BE2C (cell line): ENCODE measurements at regions not wholly inside any gene's neighbourhood (a gene's known extent, or its start where the extent isn't known, plus 50 kb on each side); places are given as distances from the start of the nearest gene placed in this dataset.

Experiments
- DNase-seq: peaks from one replicate; pipeline ENCODE4 v3.0.0-alpha.2; 2020
- H3K27me3 ChIP-seq: fragments of 250-450 bp; sonication (Bioruptor Pico); 2 replicates; pipeline ENCODE4 v1.5.1; 2020; ENCODE audit warnings: mild to moderate bottlenecking
- H3K36me3 ChIP-seq: fragments of 250-450 bp; sonication (Bioruptor Pico); 2 replicates; pipeline ENCODE4 v1.5.1; 2020; ENCODE audit warnings: mild to moderate bottlenecking
- H3K4me1 ChIP-seq: fragments of 250-450 bp; sonication (Bioruptor Pico); 2 replicates; pipeline ENCODE4 v1.5.1; 2020
- H3K4me3 ChIP-seq: 2 replicates; pipeline ENCODE4 v1.5.1; 2011; ENCODE audit warnings: low read depth, low read length
- H3K9me3 ChIP-seq: fragments of 250-450 bp; sonication (Bioruptor Pico); 2 replicates; pipeline ENCODE4 v1.5.1; 2020
- CTCF ChIP-seq: IDR thresholded peaks from 2 replicates; pipeline ENCODE4 v1.5.1; 2012; ENCODE audit warnings: mild to moderate bottlenecking, low read depth, low read length

- no peak overlapping the region for H3K4me3 ChIP-seq
- no peaks in the 10 kb centered on the region for H3K9me3 ChIP-seq
- no peaks in the 10 kb centered on the region for H3K4me1 ChIP-seq
- no peaks in the 10 kb centered on the region for H3K27me3 ChIP-seq
- H3K36me3 ChIP-seq = no peaks in the 10 kb centered on the region
- no peak for DNase-seq
- TF ChIP-seq CTCF = no peak
Observed at GRCh38 chr6:81988871-81989270, 236.4 kb upstream of the TENT5A start.

- H3K4me1 ChIP-seq = no peaks in the 10 kb centered on the region
- H3K36me3 ChIP-seq = no peaks in the 10 kb centered on the region
- H3K27me3 ChIP-seq = no peaks in the 10 kb centered on the region
- no peak overlapping the region for H3K4me3 ChIP-seq
- TF ChIP-seq CTCF = no peak
- no peaks in the 10 kb centered on the region for H3K9me3 ChIP-seq
- no peak for DNase-seq
Observed at GRCh38 chr6:81988446-81988845, 236.0 kb upstream of the TENT5A start.

GRCh38 chr6:81987293-81987692, 234.8 kb upstream of the TENT5A start:
- H3K36me3 ChIP-seq = no peaks in the 10 kb centered on the region
- DNase-seq = no peak
- TF ChIP-seq CTCF = no peak
- H3K27me3 ChIP-seq = no peaks in the 10 kb centered on the region
- no peak overlapping the region for H3K4me3 ChIP-seq
- no peaks in the 10 kb centered on the region for H3K4me1 ChIP-seq
- H3K9me3 ChIP-seq = no peaks in the 10 kb centered on the region

- no peak for TF ChIP-seq CTCF
- Histone ChIP-seq H3K4me1 (no peaks in the 10 kb centered on the region), H3K9me3 (no peaks in the 10 kb centered on the region), H3K4me3 (no peak overlapping the region), H3K36me3 (no peaks in the 10 kb centered on the region), H3K27me3 (no peaks in the 10 kb centered on the region)
- DNase-seq = no peak
Observed at GRCh38 chr6:81985191-81985590, 232.7 kb upstream of the TENT5A start.

- Histone ChIP-seq H3K4me3 (no peak overlapping the region), H3K9me3 (no peaks in the 10 kb centered on the region), H3K27me3 (no peaks in the 10 kb centered on the region), H3K4me1 (no peaks in the 10 kb centered on the region), H3K36me3 (no peaks in the 10 kb centered on the region)
- TF ChIP-seq CTCF = no peak
- no peak for DNase-seq
Observed at GRCh38 chr6:81984599-81984998, 232.1 kb upstream of the TENT5A start.

GRCh38 chr6:81981812-81982211, 229.3 kb upstream of the TENT5A start:
- H3K4me1 ChIP-seq = no peaks in the 10 kb centered on the region
- H3K4me3 ChIP-seq = no peak overlapping the region
- no peaks in the 10 kb centered on the region for H3K9me3 ChIP-seq
- no peak for DNase-seq
- H3K27me3 ChIP-seq = no peaks in the 10 kb centered on the region
- no peak for TF ChIP-seq CTCF
- H3K36me3 ChIP-seq = no peaks in the 10 kb centered on the region
